K562 (cell line): ENCODE measurements at regions not wholly inside any gene's neighbourhood (a gene's known extent, or its start where the extent isn't known, plus 50 kb on each side); places are given as distances from the start of the nearest gene placed in this dataset.

ENCODE experiments used
- CREB1 ChIP-seq, 2 experiments: sonication (generic) in 1 of 2; formaldehyde crosslinking in 1 of 2; IDR thresholded peaks; 2 replicates each; pipeline versions ENCODE4 v1.6.1 to v1.8.0; 2012 to 2022; ENCODE audit warnings: inconsistent platforms in 1 of 2, mild to moderate bottlenecking in 1 of 2, missing genetic modification reagents in 1 of 2, moderate library complexity in 1 of 2
- DNMT1 ChIP-seq: fragments of 450-650 bp; IDR thresholded peaks from 2 replicates; pipeline ENCODE4 v1.6.1; 2016; ENCODE audit warnings: antibody characterized with exemption, mild to moderate bottlenecking
- POLR2AphosphoS5 ChIP-seq: IDR thresholded peaks from 2 replicates; pipeline ENCODE4 v1.6.1; 2011; ENCODE audit warnings: mild to moderate bottlenecking, low read depth, low read length, moderate library complexity; ENCODE audit not compliant: control insufficient read depth, insufficient read depth
- SRF ChIP-seq, 2 experiments: fragments of 250-450, 450-650 bp in 1 of 2; sonication (Bioruptor Pico) in 1 of 2; sonication (generic) in 1 of 2; formaldehyde crosslinking; IDR thresholded peaks; 2 replicates each; pipeline versions ENCODE4 v1.5.0 to v1.5.1; 2020 to 2022; ENCODE audit warnings: mild to moderate bottlenecking in 1 of 2, missing genetic modification reagents in 1 of 2
- TAF9B ChIP-seq: fragments of 450-650 bp; IDR thresholded peaks from 2 replicates; pipeline ENCODE4 v1.6.1; 2018; ENCODE audit warnings: mild to moderate bottlenecking; ENCODE audit not compliant: partially characterized antibody
- TRIM28 ChIP-seq: fragments of 450-650 bp; IDR thresholded peaks from 2 replicates; pipeline ENCODE4 v1.6.1; 2017
- TF ChIP-seq, protein P1 (sequence below), 2 experiments: IDR thresholded peaks; 2 replicates each; pipeline ENCODE4 v1.6.1; 2012; ENCODE audit warnings: improper control_type of control experiment in 2 of 2, low read depth in 2 of 2, low read length in 2 of 2, borderline replicate concordance in 1 of 2

DNA sequence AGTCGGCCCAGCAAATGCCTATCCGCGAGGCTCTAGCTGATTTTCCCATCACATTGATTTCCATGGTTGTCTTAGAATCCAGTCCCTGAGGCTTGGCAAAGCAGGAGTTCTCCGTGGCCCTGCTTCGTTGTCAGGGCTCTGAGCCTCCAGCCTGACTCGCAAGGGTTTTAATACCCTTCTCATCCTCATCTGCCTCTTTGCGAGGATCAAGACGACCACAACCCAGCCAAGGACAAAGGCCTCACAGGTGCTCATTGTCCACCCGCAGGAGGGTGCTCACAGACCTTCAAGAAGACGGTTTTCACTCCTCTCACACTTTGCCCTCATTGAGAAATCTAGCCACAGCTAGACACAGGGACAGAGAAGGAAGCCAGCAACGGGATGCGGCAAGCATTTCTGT is 610.8 kb downstream of the KCNJ18 start:
- no peak for TF ChIP-seq POLR2AphosphoS5
- no peak for TF ChIP-seq SRF (CRISPR knock-in tag; IDR thresholded peaks at IDR 0.05)
- no peak for TF ChIP-seq DNMT1
- TF ChIP-seq, protein P1, sequence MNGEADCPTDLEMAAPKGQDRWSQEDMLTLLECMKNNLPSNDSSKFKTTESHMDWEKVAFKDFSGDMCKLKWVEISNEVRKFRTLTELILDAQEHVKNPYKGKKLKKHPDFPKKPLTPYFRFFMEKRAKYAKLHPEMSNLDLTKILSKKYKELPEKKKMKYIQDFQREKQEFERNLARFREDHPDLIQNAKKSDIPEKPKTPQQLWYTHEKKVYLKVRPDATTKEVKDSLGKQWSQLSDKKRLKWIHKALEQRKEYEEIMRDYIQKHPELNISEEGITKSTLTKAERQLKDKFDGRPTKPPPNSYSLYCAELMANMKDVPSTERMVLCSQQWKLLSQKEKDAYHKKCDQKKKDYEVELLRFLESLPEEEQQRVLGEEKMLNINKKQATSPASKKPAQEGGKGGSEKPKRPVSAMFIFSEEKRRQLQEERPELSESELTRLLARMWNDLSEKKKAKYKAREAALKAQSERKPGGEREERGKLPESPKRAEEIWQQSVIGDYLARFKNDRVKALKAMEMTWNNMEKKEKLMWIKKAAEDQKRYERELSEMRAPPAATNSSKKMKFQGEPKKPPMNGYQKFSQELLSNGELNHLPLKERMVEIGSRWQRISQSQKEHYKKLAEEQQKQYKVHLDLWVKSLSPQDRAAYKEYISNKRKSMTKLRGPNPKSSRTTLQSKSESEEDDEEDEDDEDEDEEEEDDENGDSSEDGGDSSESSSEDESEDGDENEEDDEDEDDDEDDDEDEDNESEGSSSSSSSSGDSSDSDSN (IDR thresholded peaks at IDR 0.05; ENCODE audit: borderline replicate concordance in 1 of 2, low read depth in 2 of 2, low read length in 2 of 2) = no peak
- TF ChIP-seq TRIM28 = no peak
- no peak for TF ChIP-seq CREB1 (IDR thresholded peaks at IDR 0.05)
- no peak for TF ChIP-seq CREB1 (CRISPR knock-in tag; IDR thresholded peaks at IDR 0.05)
- no peak for TF ChIP-seq TAF9B
